HG03280 (cell line): ENCODE measurements at regions not wholly inside any gene's neighbourhood (a gene's known extent, or its start where the extent isn't known, plus 50 kb on each side); places are given as distances from the start of the nearest gene placed in this dataset.

Source experiments
- ATAC-seq: cut with Tn5 transposase; IDR thresholded peaks from one replicate; pipeline ENCODE4 v1.9.1; 2021; ENCODE audit warnings: mild to moderate bottlenecking, moderate library complexity; ENCODE audit not compliant: unreplicated experiment

GRCh38 chr11:128367573-128367972 is 219.8 kb downstream of the ETS1 start:
- peak; percentile 57 for ATAC-seq

- no peak for ATAC-seq
Measured at GRCh38 chr11:128365044-128365443, 222.3 kb downstream of the ETS1 start.

- ATAC-seq, result no peak
Measured at GRCh38 chr11:128361451-128362020, 225.8 kb downstream of the ETS1 start.

- ATAC-seq, result no peak
Measured at GRCh38 chr11:128359515-128359914, 227.8 kb downstream of the ETS1 start.

GRCh38 chr11:128357073-128357472 is 230.3 kb downstream of the ETS1 start:
- ATAC-seq, result no peak

GRCh38 chr11:128355558-128355957 is 231.8 kb downstream of the ETS1 start:
- no peak for ATAC-seq

GRCh38 chr11:128354476-128354875 is 232.9 kb downstream of the ETS1 start:
- ATAC-seq, result no peak

GRCh38 chr11:128351168-128351567 is 236.2 kb downstream of the ETS1 start:
- no peak for ATAC-seq

GRCh38 chr11:128349650-128350299 is 237.6 kb downstream of the ETS1 start:
- no peak for ATAC-seq

- ATAC-seq, result no peak
Measured at GRCh38 chr11:128346804-128347203, 240.6 kb downstream of the ETS1 start.

GRCh38 chr11:128345316-128345715 is 242.0 kb downstream of the ETS1 start:
- no peak for ATAC-seq

GRCh38 chr11:128343870-128344269 is 243.5 kb downstream of the ETS1 start:
- ATAC-seq, result no peak

- no peak for ATAC-seq
Measured at GRCh38 chr11:128343135-128343514, 244.2 kb downstream of the ETS1 start.

GRCh38 chr11:128342511-128343134 is 244.7 kb downstream of the ETS1 start:
- peak; percentile 93 for ATAC-seq

- no peak for ATAC-seq
Measured at GRCh38 chr11:128341280-128342248, 245.8 kb downstream of the ETS1 start.

- ATAC-seq, result no peak
Measured at GRCh38 chr11:128339792-128340191, 247.6 kb downstream of the ETS1 start.

- ATAC-seq, result no peak
Measured at GRCh38 chr11:128338811-128339210, 248.5 kb downstream of the ETS1 start.

- no peak for ATAC-seq
Measured at GRCh38 chr11:128336203-128336602, 251.2 kb downstream of the ETS1 start.

- ATAC-seq, result no peak
Measured at GRCh38 chr11:128335729-128336128, 251.6 kb downstream of the ETS1 start.

- no peak for ATAC-seq
Measured at GRCh38 chr11:128334311-128335044, 252.9 kb downstream of the ETS1 start.

- no peak for ATAC-seq
Measured at GRCh38 chr11:128331317-128331716, 256.0 kb downstream of the ETS1 start.
